HepG2 (cell line): ENCODE measurements at regions not wholly inside any gene's neighbourhood (a gene's known extent, or its start where the extent isn't known, plus 50 kb on each side); places are given as distances from the start of the nearest gene placed in this dataset.
A peak's percentile ranks its signal among the peaks of the same experiment; 100 is the strongest.

Source experiments
- ATAC-seq: fragments of 200-7000 bp; cut with Tn5 transposase; 3 replicates; pipeline ENCODE4 v1.9.1; 2020; ENCODE audit warnings: mild to moderate bottlenecking, moderate library complexity
- BruUV-seq: library from RNA; stranded (reverse); fragments of 400-500 nt; replicated peaks from 2 replicates; lab custom pipeline; 2021; lab: Mats Ljungman, UMichigan
- CTCF ChIA-PET: fragments of 300-600 bp; formaldehyde crosslinking; extraction: SDS; loops from one replicate; lab custom pipeline; 2021; ENCODE audit warnings: low total read pairs, inconsistent platforms, low intra/inter-chr PET ratio; lab: Yijun Ruan, JAX
- POLR2A ChIA-PET: fragments of 350-600 bp; sonication (Branson Sonifier 250); formaldehyde crosslinking; loops from one replicate; lab custom pipeline; 2020; ENCODE audit warnings: antibody characterized with exemption, inconsistent platforms; lab: Yijun Ruan, JAX
- DNase-seq: peaks from one replicate; pipeline ENCODE4 v3.0.0-alpha.2; 2015; ENCODE audit warnings: low spot score
- FAIRE-seq: peaks from 3 replicates; lab custom pipeline; 2011; peaks lifted over from hg19 to GRCh38; lab: Jason Lieb, UNC
- H2AFZ ChIP-seq: one replicate; pipeline ENCODE4 v1.6.1; 2011; ENCODE audit warnings: low read length, inconsistent platforms
- H3K27ac ChIP-seq: fragments of 300-600 bp; 3 replicates; pipeline ENCODE4 v1.8.0; 2011; ENCODE audit warnings: mixed run types, mild to moderate bottlenecking, mixed read lengths, low read length, inconsistent platforms; ENCODE audit not compliant: insufficient read depth; ENCODE audit errors: extremely low read length
- H3K27me3 ChIP-seq, 2 experiments: fragments of 200-600 bp in 1 of 2; 2 replicates in 1 of 2; 3 replicates in 1 of 2; pipeline versions ENCODE4 v1.6.0 to v1.8.0; 2011; ENCODE audit warnings: low read length in 2 of 2, mild to moderate bottlenecking in 2 of 2, moderate library complexity in 2 of 2, inconsistent platforms in 1 of 2; ENCODE audit not compliant: insufficient read depth in 2 of 2, control insufficient read depth in 1 of 2
- H3K36me3 ChIP-seq, 2 experiments: fragments of 200-600 bp in 1 of 2; replicated peaks in 1 of 2; 2 replicates in 1 of 2; 3 replicates in 1 of 2; pipeline versions ENCODE4 v1.5.1 to v1.8.0; 2011; ENCODE audit warnings: low read length in 2 of 2, inconsistent platforms in 1 of 2; ENCODE audit not compliant: insufficient read depth in 2 of 2, control insufficient read depth in 1 of 2
- H3K4me1 ChIP-seq: 2 replicates; pipeline ENCODE4 v1.5.1; 2012; ENCODE audit warnings: low read length, inconsistent platforms; ENCODE audit not compliant: insufficient read depth
- H3K4me2 ChIP-seq: 2 replicates; pipeline ENCODE4 v1.6.0; 2011; ENCODE audit warnings: low read depth, low read length, inconsistent platforms
- H3K4me3 ChIP-seq, 3 experiments: fragments of 200-600 bp in 1 of 3; sonication (generic), shearing (Covaris generic) in 1 of 3; replicated peaks in 1 of 3; 2 replicates each; pipeline ENCODE4 v1.5.1; 2011 to 2016; ENCODE audit warnings: low read length in 3 of 3, inconsistent platforms in 2 of 3, low read depth in 2 of 3, mild to moderate bottlenecking in 2 of 3, control low read depth in 1 of 3, mixed read lengths in 1 of 3; ENCODE audit not compliant: insufficient read depth in 1 of 3
- H3K79me2 ChIP-seq: one replicate; pipeline ENCODE4 v1.6.1; 2011; ENCODE audit warnings: low read length, inconsistent platforms; ENCODE audit not compliant: insufficient read depth
- H3K9ac ChIP-seq: 2 replicates; pipeline ENCODE4 v1.6.0; 2011; ENCODE audit warnings: mild to moderate bottlenecking, low read depth, low read length, inconsistent platforms; ENCODE audit not compliant: insufficient read depth
- H3K9me3 ChIP-seq: 2 replicates; pipeline ENCODE4 v1.5.1; 2012; ENCODE audit warnings: mild to moderate bottlenecking, low read length
- H4K20me1 ChIP-seq: 2 replicates; pipeline ENCODE4 v1.6.0; 2011; ENCODE audit warnings: inconsistent platforms, mild to moderate bottlenecking, low read length, moderate library complexity; ENCODE audit not compliant: insufficient read depth
- ATF3 ChIP-seq: sonication (generic); formaldehyde crosslinking; IDR thresholded peaks from 2 replicates; pipeline ENCODE4 v1.4.0; 2020; ENCODE audit warnings: missing genetic modification reagents
- IRF9 ChIP-seq: sonication (generic); formaldehyde crosslinking; IDR thresholded peaks from 2 replicates; pipeline ENCODE4 v1.8.0; 2022; ENCODE audit warnings: missing genetic modification reagents, mild to moderate bottlenecking, borderline replicate concordance
- MNT ChIP-seq: fragments of 450-650 bp; IDR thresholded peaks from 2 replicates; pipeline ENCODE4 v1.6.1; 2016
- NPAS2 ChIP-seq: sonication (generic); formaldehyde crosslinking; IDR thresholded peaks from 2 replicates; pipeline ENCODE4 v1.8.0; 2022; ENCODE audit warnings: mild to moderate bottlenecking, missing genetic modification reagents, borderline replicate concordance
- NR0B2 ChIP-seq: sonication (generic); formaldehyde crosslinking; IDR thresholded peaks from 2 replicates; pipeline ENCODE4 v1.4.0; 2020; ENCODE audit warnings: mild to moderate bottlenecking, missing genetic modification reagents
- RAD51 ChIP-seq: fragments of 450-650 bp; IDR thresholded peaks from 2 replicates; pipeline ENCODE4 v1.6.1; 2016; ENCODE audit warnings: borderline replicate concordance
- REST ChIP-seq, 2 experiments: IDR thresholded peaks; 2 replicates each; pipeline ENCODE4 v1.6.1; 2011 to 2012; ENCODE audit warnings: low read length in 2 of 2, borderline replicate concordance in 1 of 2, low read depth in 1 of 2, mild to moderate bottlenecking in 1 of 2, moderate library complexity in 1 of 2
- SIX1 ChIP-seq: sonication (generic); formaldehyde crosslinking; IDR thresholded peaks from 2 replicates; pipeline ENCODE4 v1.4.0; 2020; ENCODE audit warnings: missing genetic modification reagents, borderline replicate concordance
- SPEN ChIP-seq: sonication (generic); formaldehyde crosslinking; IDR thresholded peaks from 2 replicates; pipeline ENCODE4 v1.5.1; 2020; ENCODE audit warnings: low read depth, mild to moderate bottlenecking, missing genetic modification reagents
- THAP8 ChIP-seq: sonication (generic); formaldehyde crosslinking; IDR thresholded peaks from 2 replicates; pipeline ENCODE4 v1.5.1; 2020; ENCODE audit warnings: missing genetic modification reagents, mild to moderate bottlenecking, borderline replicate concordance
- ZBTB10 ChIP-seq: sonication (generic); formaldehyde crosslinking; IDR thresholded peaks from 2 replicates; pipeline ENCODE4 v1.4.0; 2020; ENCODE audit warnings: missing genetic modification reagents, borderline replicate concordance
- ZNF549 ChIP-seq: sonication (generic); formaldehyde crosslinking; IDR thresholded peaks from 2 replicates; pipeline ENCODE4 v1.5.0; 2020; ENCODE audit warnings: missing genetic modification reagents
- ZNF556 ChIP-seq: sonication (generic); formaldehyde crosslinking; IDR thresholded peaks from 2 replicates; pipeline ENCODE4 v1.4.0; 2020; ENCODE audit warnings: mild to moderate bottlenecking, missing genetic modification reagents, borderline replicate concordance
- ZNF768 ChIP-seq: sonication (generic); formaldehyde crosslinking; IDR thresholded peaks from 2 replicates; pipeline ENCODE4 v1.4.0; 2020; ENCODE audit warnings: missing genetic modification reagents
- WGBS: methylation state at CpG from one replicate; pipeline ENCODE4 v1.1.6; 2017; ENCODE audit warnings: low lambda C conversion rate; 5-methylcytosine and 5-hydroxymethylcytosine counted together
- in situ Hi-C: cut with HindIII; loops from 2 replicates; pipeline ENCODE4 v1.10.0; 2017; ENCODE audit warnings: low pct_unique_long_range_greater_than_20kb; ENCODE audit not compliant: extremely low pct_ligation_motif_present
- intact Hi-C: fragments of 100-400 bp; cut with micrococcal nuclease; formaldehyde crosslinking; loops from one replicate; pipeline ENCODE4 v1.10.0; 2022; ENCODE audit not compliant: unreplicated experiment

- H3K9ac ChIP-seq: no peak overlapping the region
- 2% methylated on average over 2 of the region's 2 CpGs for WGBS
- H3K36me3 ChIP-seq: no peaks in the 10 kb centered on the region
- H4K20me1 ChIP-seq: no peaks in the 10 kb centered on the region
- no peaks in the 10 kb centered on the region for H3K79me2 ChIP-seq
- H3K4me3 ChIP-seq: no peak overlapping the region
- BruUV-seq: no TSS peak
- H3K9me3 ChIP-seq: peaks cover 70% of the 10 kb centered on the region
- H2AFZ ChIP-seq: no peak overlapping the region
- ATAC-seq (no peak), DNase-seq (no peak), FAIRE-seq (no peak)
- intact Hi-C loops: no loop called here
- no peak overlapping the region for H3K4me2 ChIP-seq
- H3K27me3 ChIP-seq: no peaks in the 10 kb centered on the region; a peak in 1 of 5 replicates
- ChIA-PET CTCF (no interaction called here), POLR2A (no interaction called here)
- no peak overlapping the region for H3K27ac ChIP-seq
- H3K4me1 ChIP-seq: no peaks in the 10 kb centered on the region
- in situ Hi-C loops: no loop called here
- TF ChIP-seq NR0B2 (CRISPR knock-in tag) (no peak), THAP8 (CRISPR knock-in tag) (no peak), RAD51 (peak; percentile 12; the same call in 1 of the 2 replicates), MNT (peak; percentile 93), ZNF556 (CRISPR knock-in tag) (no peak), ZBTB10 (CRISPR knock-in tag) (no peak), REST (IDR thresholded peaks at IDR 0.05; ENCODE audit: borderline replicate concordance in 1 of 2, low read depth in 1 of 2, low read length in 2 of 2) (no peak), IRF9 (CRISPR knock-in tag) (no peak), ZNF768 (CRISPR knock-in tag) (no peak), ATF3 (CRISPR knock-in tag) (no peak), SPEN (CRISPR knock-in tag) (no peak), ZNF549 (no peak), NPAS2 (CRISPR knock-in tag) (no peak), SIX1 (CRISPR knock-in tag) (no peak)
These were observed 1222.6 kb downstream of the EFNB2 start for GRCh38 chr13:105312906-105313305.
